ENCODE measurements at regions not wholly inside any gene's neighbourhood (a gene's known extent, or its start where the extent isn't known, plus 50 kb on each side); places are given as distances from the start of the nearest gene placed in this dataset.

DNA sequence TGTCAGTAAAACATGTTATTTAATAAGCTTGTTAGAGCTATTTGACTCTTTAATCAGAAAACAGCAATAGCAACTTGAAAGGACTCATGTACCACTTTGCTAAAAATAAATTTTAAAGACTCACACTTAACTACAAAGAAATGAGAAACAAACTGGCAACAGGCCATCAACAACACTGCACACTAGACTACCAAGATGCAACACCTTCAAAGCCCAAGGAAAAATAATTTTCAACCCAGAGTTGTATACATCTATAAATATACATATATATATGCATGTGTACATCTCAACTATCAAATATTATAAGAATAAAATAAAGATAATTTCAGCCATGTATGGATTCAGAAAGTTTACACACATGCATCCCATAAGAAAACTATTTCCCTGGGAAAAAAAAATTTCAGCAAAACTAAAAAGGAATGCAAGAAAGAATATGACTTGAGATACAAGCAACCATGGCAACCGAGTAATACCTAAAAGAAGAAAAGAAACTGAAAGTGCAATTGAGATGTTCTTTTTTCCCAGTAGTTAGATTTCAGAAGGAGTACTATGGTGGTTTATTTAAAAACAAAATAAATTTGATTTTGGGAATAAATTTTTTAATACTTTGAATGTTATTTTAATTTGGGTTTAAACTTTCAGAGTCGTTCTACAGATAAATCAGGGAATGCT lies 303.8 kb downstream of the UBE3D start:
- H3K9me3 Mint-ChIP-seq: peaks cover 0 to 8% (median 2%) of the 10 kb centered on the region in 3 donors
- Histone ChIP-seq H3K4me1 (ENCODE audit: control insufficient read depth in 1 of 2, extremely low read depth in 1 of 2, insufficient read depth in 2 of 2, low read length in 2 of 2) (no peaks in the 10 kb centered on the region), H3K27ac (ENCODE audit: low read length) (no peak overlapping the region), H3K9me3 (no peaks in the 10 kb centered on the region), H3K4me3 (ENCODE audit: control insufficient read depth in 1 of 2, extremely low read depth in 1 of 2, low read length in 1 of 2) (no peak overlapping the region), H3K36me3 (ENCODE audit: control insufficient read depth in 2 of 2, extremely low read depth in 1 of 2, insufficient read depth in 1 of 2, low read length in 1 of 2) (no peaks in the 10 kb centered on the region), H3K27me3 (replicated peaks in 1 of 2; ENCODE audit: control insufficient read depth in 2 of 2, extremely low read depth in 1 of 2, insufficient read depth in 2 of 2, low read length in 1 of 2) (no peaks in the 10 kb centered on the region)
- ATAC-seq (replicated peaks in 1 of 4) (no peak), DNase-seq (no peak)
- H3K4me3 Mint-ChIP-seq: no peak overlapping the region
- no peaks in the 10 kb centered on the region for H3K27me3 Mint-ChIP-seq
- WGBS (ENCODE audit: insufficient coverage): 80% methylated on average over 1 of the region's 2 CpGs
- POLR2A ChIA-PET: no interaction called here
- no peak overlapping the region for H3K27ac Mint-ChIP-seq
- CTCF ChIA-PET: no interaction called here
- H3K36me3 Mint-ChIP-seq: no peaks in the 10 kb centered on the region
- no peaks in the 10 kb centered on the region for H3K4me1 Mint-ChIP-seq

DNA sequence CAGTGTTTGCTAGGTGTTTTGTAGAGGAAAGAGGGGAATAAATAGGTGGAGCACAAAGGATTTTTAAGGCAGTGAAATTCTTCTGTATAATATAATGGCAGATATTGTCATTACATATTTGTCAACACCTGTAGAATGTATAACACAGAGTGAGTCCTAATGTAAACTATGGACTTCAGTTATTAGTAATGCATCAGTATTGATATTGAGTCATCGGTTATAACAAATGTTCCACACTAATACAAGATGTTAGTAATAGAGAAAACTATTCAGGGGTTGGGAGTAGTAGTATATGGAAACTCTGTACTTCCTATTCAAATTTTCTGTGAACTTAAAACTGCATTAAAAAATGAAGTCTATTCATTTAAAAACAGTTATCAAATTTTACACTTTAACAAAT lies 299.2 kb downstream of the UBE3D start:
- Histone ChIP-seq H3K4me1 (ENCODE audit: control insufficient read depth in 1 of 2, extremely low read depth in 1 of 2, insufficient read depth in 2 of 2, low read length in 2 of 2) (no peaks in the 10 kb centered on the region), H3K27me3 (replicated peaks in 1 of 2; ENCODE audit: control insufficient read depth in 2 of 2, extremely low read depth in 1 of 2, insufficient read depth in 2 of 2, low read length in 1 of 2) (no peaks in the 10 kb centered on the region), H3K27ac (ENCODE audit: low read length) (no peak overlapping the region), H3K4me3 (ENCODE audit: control insufficient read depth in 1 of 2, extremely low read depth in 1 of 2, low read length in 1 of 2) (no peak overlapping the region), H3K36me3 (ENCODE audit: control insufficient read depth in 2 of 2, extremely low read depth in 1 of 2, insufficient read depth in 1 of 2, low read length in 1 of 2) (no peaks in the 10 kb centered on the region), H3K9me3 (no peaks in the 10 kb centered on the region)
- H3K36me3 Mint-ChIP-seq: no peaks in the 10 kb centered on the region
- no peak overlapping the region for H3K4me3 Mint-ChIP-seq
- ATAC-seq (replicated peaks in 1 of 4) (no peak), DNase-seq (no peak)
- H3K27ac Mint-ChIP-seq: no peak overlapping the region
- H3K9me3 Mint-ChIP-seq: peaks cover 0 to 4% (median 0%) of the 10 kb centered on the region in 3 donors
- CTCF ChIA-PET: no interaction called here
- WGBS (ENCODE audit: insufficient coverage): no CpG with 5 or more reads among the region's 1 CpG
- POLR2A ChIA-PET: no interaction called here
- H3K4me1 Mint-ChIP-seq: no peaks in the 10 kb centered on the region
- no peaks in the 10 kb centered on the region for H3K27me3 Mint-ChIP-seq

DNA sequence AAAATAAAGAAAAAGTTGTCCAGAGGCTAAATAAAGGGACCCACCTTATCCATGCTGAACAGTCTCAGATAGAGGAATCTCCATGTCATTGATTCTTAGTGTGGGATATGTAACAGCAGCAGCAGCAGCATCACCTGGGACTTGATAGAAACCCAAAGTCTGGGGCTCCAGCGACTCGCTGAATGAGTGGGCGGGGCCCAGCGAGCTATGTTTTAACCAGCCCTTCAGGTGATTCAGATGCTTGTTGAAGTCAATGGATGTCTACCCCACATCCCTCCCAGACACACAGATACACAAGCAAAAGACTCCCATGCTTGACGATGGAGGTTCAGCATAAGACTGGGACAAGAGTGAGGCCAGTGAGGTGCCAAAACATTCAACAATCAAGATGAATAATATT lies 298.6 kb downstream of the UBE3D start:
- WGBS (ENCODE audit: insufficient coverage): 93% methylated on average over 3 of the region's 5 CpGs
- CTCF ChIA-PET: no interaction called here
- H3K27me3 Mint-ChIP-seq: no peaks in the 10 kb centered on the region

DNA sequence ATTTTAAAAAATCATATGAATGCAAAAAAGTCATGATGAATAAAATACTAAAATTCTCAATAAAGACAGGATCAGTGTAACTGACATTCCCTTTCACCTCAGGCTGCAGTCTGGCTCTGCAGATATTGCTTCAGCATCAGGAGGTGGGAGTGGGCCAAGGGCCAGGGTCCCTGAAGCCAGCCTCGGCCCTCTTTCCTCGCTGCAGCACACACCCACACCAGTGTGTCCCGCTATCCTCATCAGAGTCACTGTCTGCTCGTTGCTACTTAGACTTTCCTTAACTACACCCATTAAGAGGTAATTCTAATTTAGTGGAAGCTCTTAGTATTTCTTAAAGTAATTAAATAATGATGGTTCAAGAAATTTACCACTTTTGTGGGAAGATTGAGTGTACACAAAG lies 298.2 kb downstream of the UBE3D start:
- Histone ChIP-seq H3K27ac (ENCODE audit: low read length) (no peak overlapping the region), H3K4me3 (ENCODE audit: control insufficient read depth in 1 of 2, extremely low read depth in 1 of 2, low read length in 1 of 2) (no peak overlapping the region), H3K36me3 (ENCODE audit: control insufficient read depth in 2 of 2, extremely low read depth in 1 of 2, insufficient read depth in 1 of 2, low read length in 1 of 2) (no peaks in the 10 kb centered on the region), H3K4me1 (ENCODE audit: control insufficient read depth in 1 of 2, extremely low read depth in 1 of 2, insufficient read depth in 2 of 2, low read length in 2 of 2) (no peaks in the 10 kb centered on the region), H3K27me3 (replicated peaks in 1 of 2; ENCODE audit: control insufficient read depth in 2 of 2, extremely low read depth in 1 of 2, insufficient read depth in 2 of 2, low read length in 1 of 2) (no peaks in the 10 kb centered on the region), H3K9me3 (no peaks in the 10 kb centered on the region)
- no peak overlapping the region for H3K27ac Mint-ChIP-seq
- no peaks in the 10 kb centered on the region for H3K36me3 Mint-ChIP-seq
- ChIA-PET CTCF (no interaction called here), POLR2A (no interaction called here)
- WGBS (ENCODE audit: insufficient coverage): 69% methylated on average over 2 of the region's 4 CpGs
- no peaks in the 10 kb centered on the region for H3K4me1 Mint-ChIP-seq
- H3K4me3 Mint-ChIP-seq: no peak overlapping the region
- ATAC-seq (replicated peaks in 1 of 4) (no peak), DNase-seq (no peak)
- no peaks in the 10 kb centered on the region for H3K27me3 Mint-ChIP-seq
- H3K9me3 Mint-ChIP-seq: peaks cover 0 to 4% (median 0%) of the 10 kb centered on the region in 3 donors

More for the DNA sequence above, 298.6 kb downstream of the UBE3D start:
- Mint-ChIP-seq H3K9me3 (peaks cover 0 to 4% (median 0%) of the 10 kb centered on the region in 3 donors), H3K36me3 (no peaks in the 10 kb centered on the region), H3K27ac (no peak overlapping the region), H3K4me1 (no peaks in the 10 kb centered on the region), H3K4me3 (no peak overlapping the region)
- no peaks in the 10 kb centered on the region for H3K27me3 ChIP-seq (replicated peaks in 1 of 2; ENCODE audit: control insufficient read depth in 2 of 2, extremely low read depth in 1 of 2, insufficient read depth in 2 of 2, low read length in 1 of 2)
- no peaks in the 10 kb centered on the region for H3K36me3 ChIP-seq (ENCODE audit: control insufficient read depth in 2 of 2, extremely low read depth in 1 of 2, insufficient read depth in 1 of 2, low read length in 1 of 2)
- POLR2A ChIA-PET: no interaction called here
- DNase-seq (no peak), ATAC-seq (replicated peaks in 1 of 4) (no peak)
- H3K4me1 ChIP-seq (ENCODE audit: control insufficient read depth in 1 of 2, extremely low read depth in 1 of 2, insufficient read depth in 2 of 2, low read length in 2 of 2): no peaks in the 10 kb centered on the region
- no peak overlapping the region for H3K27ac ChIP-seq (ENCODE audit: low read length)
- no peak overlapping the region for H3K4me3 ChIP-seq (ENCODE audit: control insufficient read depth in 1 of 2, extremely low read depth in 1 of 2, low read length in 1 of 2)
- no peaks in the 10 kb centered on the region for H3K9me3 ChIP-seq

DNA sequence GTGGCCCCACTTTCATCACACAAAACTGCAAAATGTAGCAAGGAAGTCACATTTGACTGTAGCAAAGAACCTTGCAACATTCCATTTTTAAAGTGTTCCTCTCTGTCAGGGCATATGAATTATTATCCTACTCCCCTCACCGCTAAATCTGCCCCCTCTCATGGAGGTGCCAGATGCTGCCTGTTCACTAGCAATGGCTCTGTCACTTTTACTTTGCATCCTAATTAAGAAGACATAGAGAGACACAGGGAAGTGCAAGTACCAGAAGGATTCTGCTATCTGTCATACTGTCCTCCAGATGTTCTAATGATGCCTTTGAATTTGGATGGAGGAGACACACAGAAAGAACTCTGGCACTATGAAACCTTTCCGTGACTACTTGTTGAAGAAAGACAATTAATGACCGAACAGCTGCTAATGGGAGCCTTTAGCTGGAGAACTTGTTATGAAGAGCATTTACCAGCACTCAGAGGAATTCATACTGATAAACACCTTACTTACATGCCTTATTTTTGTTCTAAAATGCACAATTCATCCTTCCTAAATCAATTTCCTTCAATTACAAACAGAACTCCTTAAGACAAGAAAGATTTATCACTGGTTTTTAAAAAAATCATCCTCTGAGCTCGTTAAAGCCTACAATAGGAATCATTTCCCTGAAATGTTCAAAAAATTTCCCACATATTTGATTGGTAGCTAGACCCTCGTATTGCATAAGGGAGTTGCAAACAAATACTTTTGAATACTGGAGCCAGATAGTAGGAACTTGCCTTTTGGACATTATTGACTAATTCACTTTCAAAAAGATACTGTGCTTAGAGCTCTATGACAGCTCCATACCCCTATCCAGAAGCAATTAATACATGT lies 292.6 kb downstream of the UBE3D start:
- POLR2A ChIA-PET: no interaction called here
- no peaks in the 10 kb centered on the region for H3K4me1 Mint-ChIP-seq
- H3K4me3 Mint-ChIP-seq: no peak overlapping the region

DNA sequence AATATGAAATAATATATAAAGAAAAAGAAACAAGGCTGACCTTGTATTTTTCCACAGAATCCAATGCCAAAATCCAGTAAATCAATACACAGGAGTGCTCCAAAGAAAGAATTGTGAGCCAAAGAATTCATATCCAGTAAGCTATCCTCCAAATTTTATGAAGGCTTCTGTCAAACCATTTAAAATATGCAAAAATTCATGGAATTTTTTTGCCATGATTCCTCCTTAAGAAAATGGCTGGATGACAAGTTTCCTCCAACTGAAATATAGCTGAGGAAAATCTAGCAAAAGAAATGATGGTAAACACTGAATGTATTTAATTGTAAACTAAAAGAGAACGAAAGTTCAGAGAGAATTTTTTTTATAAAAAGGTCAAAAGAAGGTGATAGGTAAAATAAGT lies 290.3 kb downstream of the UBE3D start:
- ATAC-seq (replicated peaks in 1 of 4) (no peak), DNase-seq (no peak)
- no peaks in the 10 kb centered on the region for H3K27me3 ChIP-seq (replicated peaks in 1 of 2; ENCODE audit: control insufficient read depth in 2 of 2, extremely low read depth in 1 of 2, insufficient read depth in 2 of 2, low read length in 1 of 2)
- Mint-ChIP-seq H3K4me1 (no peaks in the 10 kb centered on the region), H3K27me3 (no peaks in the 10 kb centered on the region), H3K9me3 (no peaks in the 10 kb centered on the region), H3K27ac (no peak overlapping the region), H3K36me3 (no peaks in the 10 kb centered on the region), H3K4me3 (no peak overlapping the region)
- H3K27ac ChIP-seq (ENCODE audit: low read length): no peak overlapping the region
- ChIA-PET CTCF (no interaction called here), POLR2A (no interaction called here)
- no peak overlapping the region for H3K4me3 ChIP-seq (ENCODE audit: control insufficient read depth in 1 of 2, extremely low read depth in 1 of 2, low read length in 1 of 2)
- H3K9me3 ChIP-seq: no peaks in the 10 kb centered on the region
- no CpG with 5 or more reads among the region's 1 CpG for WGBS (ENCODE audit: insufficient coverage)
- no peaks in the 10 kb centered on the region for H3K4me1 ChIP-seq (ENCODE audit: control insufficient read depth in 1 of 2, extremely low read depth in 1 of 2, insufficient read depth in 2 of 2, low read length in 2 of 2)
- no peaks in the 10 kb centered on the region for H3K36me3 ChIP-seq (ENCODE audit: control insufficient read depth in 2 of 2, extremely low read depth in 1 of 2, insufficient read depth in 1 of 2, low read length in 1 of 2)

More for the DNA sequence above, 292.6 kb downstream of the UBE3D start:
- H3K4me3 ChIP-seq (ENCODE audit: control insufficient read depth in 1 of 2, extremely low read depth in 1 of 2, low read length in 1 of 2): no peak overlapping the region
- no peaks in the 10 kb centered on the region for H3K4me1 ChIP-seq (ENCODE audit: control insufficient read depth in 1 of 2, extremely low read depth in 1 of 2, insufficient read depth in 2 of 2, low read length in 2 of 2)
- CTCF ChIA-PET: no interaction called here
- Mint-ChIP-seq H3K27me3 (no peaks in the 10 kb centered on the region), H3K36me3 (no peaks in the 10 kb centered on the region), H3K9me3 (peaks cover 0 to 4% (median 0%) of the 10 kb centered on the region in 3 donors), H3K27ac (no peak overlapping the region)
- DNase-seq (no peak), ATAC-seq (replicated peaks in 1 of 4) (no peak)
- H3K27me3 ChIP-seq (replicated peaks in 1 of 2; ENCODE audit: control insufficient read depth in 2 of 2, extremely low read depth in 1 of 2, insufficient read depth in 2 of 2, low read length in 1 of 2): no peaks in the 10 kb centered on the region
- WGBS (ENCODE audit: insufficient coverage): 56% methylated on average over 1 of the region's 5 CpGs
- no peak overlapping the region for H3K27ac ChIP-seq (ENCODE audit: low read length)
- H3K36me3 ChIP-seq (ENCODE audit: control insufficient read depth in 2 of 2, extremely low read depth in 1 of 2, insufficient read depth in 1 of 2, low read length in 1 of 2): no peaks in the 10 kb centered on the region
- H3K9me3 ChIP-seq: no peaks in the 10 kb centered on the region

Measured in T-cell (primary cell).